Common myeloid progenitor, CD34-positive (primary cell): ENCODE measurements at regions not wholly inside any gene's neighbourhood (a gene's known extent, or its start where the extent isn't known, plus 50 kb on each side); places are given as distances from the start of the nearest gene placed in this dataset.

Experiments
- CTCF ChIA-PET: fragments of 350-600 bp; sonication (Branson Sonifier 250); formaldehyde crosslinking; loops from one replicate; lab custom pipeline; 2021; ENCODE audit warnings: antibody characterized with exemption; lab: Charles Lee
- POLR2A ChIA-PET: fragments of 350-600 bp; sonication (Branson Sonifier 250); formaldehyde crosslinking; loops from one replicate; lab custom pipeline; 2021; ENCODE audit warnings: antibody characterized with exemption; lab: Charles Lee
- DNase-seq, 3 donors: peaks; one replicate each; pipeline versions ENCODE4 v3.0.0 to v3.0.0-alpha.2; 2013
- H3K27ac ChIP-seq, 2 experiments: 1 replicate in 1 of 2; 2 replicates in 1 of 2; pipeline ENCODE4 v1.7.0; 2013; ENCODE audit warnings: inconsistent platforms in 2 of 2, low read length in 2 of 2, mild to moderate bottlenecking in 2 of 2, low read depth in 1 of 2, moderate library complexity in 1 of 2; ENCODE audit not compliant: severe bottlenecking in 2 of 2, insufficient read depth in 1 of 2, poor library complexity in 1 of 2
- H3K27me3 ChIP-seq, 5 experiments: replicated peaks in 2 of 5; 1 replicate in 3 of 5; 2 replicates in 2 of 5; pipeline versions ENCODE4 v1.6.1 to v1.7.0; 2013; ENCODE audit warnings: low read length in 4 of 5, mild to moderate bottlenecking in 2 of 5, moderate library complexity in 2 of 5, inconsistent platforms in 1 of 5; ENCODE audit not compliant: insufficient read depth in 5 of 5, control insufficient read depth in 4 of 5
- H3K36me3 ChIP-seq, 4 experiments: 1 replicate in 2 of 4; 2 replicates in 2 of 4; pipeline versions ENCODE4 v1.6.1 to v1.7.0; 2013; ENCODE audit warnings: low read length in 3 of 4, control low read depth in 1 of 4, mild to moderate bottlenecking in 1 of 4; ENCODE audit not compliant: control insufficient read depth in 4 of 4, insufficient read depth in 4 of 4
- H3K4me1 ChIP-seq, 4 experiments: 1 replicate in 3 of 4; 2 replicates in 1 of 4; pipeline versions ENCODE4 v1.6.1 to v1.7.1; 2013; ENCODE audit warnings: low read length in 3 of 4, mild to moderate bottlenecking in 3 of 4, control low read depth in 1 of 4, inconsistent platforms in 1 of 4, moderate library complexity in 1 of 4; ENCODE audit not compliant: control insufficient read depth in 4 of 4, insufficient read depth in 4 of 4; ENCODE audit errors: control extremely low read depth in 1 of 4
- H3K4me3 ChIP-seq, 7 experiments: 1 replicate in 4 of 7; 2 replicates in 3 of 7; pipeline versions ENCODE4 v1.5.1 to v1.7.0; 2013; ENCODE audit warnings: mild to moderate bottlenecking in 7 of 7, low read length in 6 of 7, moderate library complexity in 6 of 7, inconsistent platforms in 2 of 7, low read depth in 2 of 7, control low read depth in 1 of 7; ENCODE audit not compliant: insufficient read depth in 4 of 7, control insufficient read depth in 1 of 7; ENCODE audit errors: extremely low read depth in 1 of 7
- H3K9me3 ChIP-seq, 5 experiments: 1 replicate in 4 of 5; 2 replicates in 1 of 5; pipeline versions ENCODE4 v1.6.1 to v1.7.1; 2013; ENCODE audit warnings: low read length in 4 of 5, mild to moderate bottlenecking in 2 of 5, inconsistent platforms in 1 of 5, low read depth in 1 of 5, moderate library complexity in 1 of 5; ENCODE audit not compliant: control insufficient read depth in 4 of 5, insufficient read depth in 2 of 5; ENCODE audit errors: control extremely low read depth in 1 of 5
- WGBS: methylation state at CpG from one replicate; pipeline ENCODE4 v1.1.5; 2013; ENCODE audit not compliant: insufficient coverage; 5-methylcytosine and 5-hydroxymethylcytosine counted together

DNA sequence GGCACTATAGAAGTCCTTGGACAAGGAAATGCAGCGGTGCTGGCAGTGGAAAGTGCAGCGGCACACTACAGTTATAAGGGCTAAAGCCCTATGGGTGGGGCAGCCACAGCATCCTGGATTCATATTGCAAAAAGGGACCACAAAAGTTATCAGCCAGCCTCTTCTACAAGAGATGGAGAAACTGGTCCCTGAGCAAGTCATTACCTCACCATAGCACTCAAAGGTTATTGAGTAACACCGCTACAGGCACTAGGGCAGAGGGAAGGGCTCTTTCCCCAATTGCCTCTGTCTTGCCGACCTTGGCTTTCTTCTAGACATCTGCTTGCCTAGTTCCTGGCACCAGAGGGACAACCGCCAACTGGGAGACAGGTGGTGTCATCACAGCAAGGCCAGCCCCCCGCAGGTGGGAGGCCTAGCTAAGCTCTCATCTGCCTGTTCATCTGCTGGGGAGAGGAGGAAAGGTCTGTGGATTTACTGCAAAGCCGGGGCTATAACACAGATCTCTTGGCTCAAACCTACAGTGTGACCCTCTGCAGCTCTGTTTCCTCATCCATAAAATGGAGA lies 600.0 kb downstream of the BCOR start:
- H3K27ac ChIP-seq: no peak overlapping the region
- ChIA-PET CTCF (no interaction called here), POLR2A (no interaction called here)

DNA sequence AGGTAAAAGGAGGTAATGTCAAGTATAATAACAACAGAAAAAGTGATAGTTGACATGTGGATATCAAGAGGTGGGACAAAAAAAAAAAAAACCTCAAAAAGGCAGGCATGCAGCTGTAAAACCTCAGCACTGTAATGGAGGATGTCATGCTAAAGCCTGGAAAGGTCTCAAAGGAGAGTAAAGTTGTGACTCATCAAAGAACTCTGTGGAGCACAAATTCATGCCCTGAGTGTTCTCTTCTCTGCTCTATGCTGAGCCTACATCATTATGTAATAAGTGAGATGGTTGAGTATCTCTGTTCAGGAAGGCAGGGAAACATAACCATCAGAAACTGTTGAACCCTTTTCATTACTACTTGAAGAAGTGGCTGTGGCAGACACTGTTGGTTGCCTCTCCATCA lies 597.8 kb downstream of the BCOR start:
- Histone ChIP-seq H3K27me3 (no peaks in the 10 kb centered on the region), H3K4me1 (no peaks in the 10 kb centered on the region), H3K4me3 (no peak overlapping the region), H3K9me3 (no peaks in the 10 kb centered on the region), H3K27ac (no peak overlapping the region), H3K36me3 (no peaks in the 10 kb centered on the region)
- DNase-seq: no peak
- ChIA-PET POLR2A (no interaction called here), CTCF (no interaction called here)

More for the DNA sequence above, 600.0 kb downstream of the BCOR start:
- no peak for DNase-seq
- Histone ChIP-seq H3K4me3 (no peak overlapping the region), H3K27me3 (no peaks in the 10 kb centered on the region), H3K36me3 (no peaks in the 10 kb centered on the region), H3K9me3 (no peaks in the 10 kb centered on the region), H3K4me1 (peaks cover 0 to 7% (median 6%) of the 10 kb centered on the region in 4 experiments)
- 69% methylated on average over 5 of the region's 7 CpGs for WGBS

GRCh38 chrX:39501822-39502221 lies 595.9 kb downstream of the BCOR start:
- ChIA-PET CTCF (interaction anchor here (1.0 kb wide), 1 partner anchor 10 kb away, joined by 4 read pairs; no protein-coding TSS in a partner anchor), POLR2A (interaction anchor here (0.6 kb wide), 1 partner anchor 57 kb away, joined by 3 read pairs; no protein-coding TSS in a partner anchor)
- 89% methylated on average over 3 of the region's 3 CpGs for WGBS
- DNase-seq: no peak
- Histone ChIP-seq H3K9me3 (no peaks in the 10 kb centered on the region), H3K27ac (no peak overlapping the region), H3K4me1 (no peaks in the 10 kb centered on the region), H3K4me3 (no peak overlapping the region), H3K36me3 (no peaks in the 10 kb centered on the region), H3K27me3 (no peaks in the 10 kb centered on the region)

- no peak for DNase-seq
- Histone ChIP-seq H3K36me3 (no peaks in the 10 kb centered on the region), H3K27me3 (no peaks in the 10 kb centered on the region), H3K4me1 (no peaks in the 10 kb centered on the region), H3K27ac (no peak overlapping the region), H3K9me3 (no peaks in the 10 kb centered on the region), H3K4me3 (no peak overlapping the region)
- CTCF ChIA-PET: interaction anchor here (1.0 kb wide), 1 partner anchor 10 kb away, joined by 4 read pairs; no protein-coding TSS in a partner anchor
- WGBS: no CpG with 5 or more reads among the region's 3 CpGs
- POLR2A ChIA-PET: interaction anchor here (0.6 kb wide), 1 partner anchor 57 kb away, joined by 3 read pairs; no protein-coding TSS in a partner anchor
Observed at GRCh38 chrX:39502486-39502885, 595.3 kb downstream of the BCOR start.

DNA sequence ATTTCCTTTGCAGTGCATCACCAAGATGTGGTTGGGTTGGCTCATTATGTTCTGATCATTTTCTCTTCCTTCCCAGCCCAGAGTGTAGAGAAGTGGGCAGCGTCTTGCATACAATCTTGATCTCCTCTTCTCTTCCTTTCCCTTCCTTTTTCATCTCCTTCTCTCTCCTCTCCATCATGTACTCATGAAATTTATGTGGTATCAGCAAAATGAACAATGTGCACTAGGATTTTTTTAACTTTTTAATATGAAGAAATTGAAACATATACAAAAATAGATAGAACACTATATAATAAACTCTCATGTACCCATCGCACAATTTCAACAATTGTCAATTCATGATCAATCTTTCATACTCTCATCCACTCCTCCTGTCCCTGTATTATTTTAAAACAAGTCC lies 593.5 kb downstream of the BCOR start:
- Histone ChIP-seq H3K27me3 (no peaks in the 10 kb centered on the region), H3K9me3 (peaks cover 0 to 2% (median 1%) of the 10 kb centered on the region in 5 experiments), H3K4me3 (no peak overlapping the region), H3K27ac (no peak overlapping the region), H3K4me1 (no peaks in the 10 kb centered on the region), H3K36me3 (no peaks in the 10 kb centered on the region)
- ChIA-PET CTCF (no interaction called here), POLR2A (no interaction called here)
- WGBS: 80% methylated on average over 1 of the region's 2 CpGs
- no peak for DNase-seq

DNA sequence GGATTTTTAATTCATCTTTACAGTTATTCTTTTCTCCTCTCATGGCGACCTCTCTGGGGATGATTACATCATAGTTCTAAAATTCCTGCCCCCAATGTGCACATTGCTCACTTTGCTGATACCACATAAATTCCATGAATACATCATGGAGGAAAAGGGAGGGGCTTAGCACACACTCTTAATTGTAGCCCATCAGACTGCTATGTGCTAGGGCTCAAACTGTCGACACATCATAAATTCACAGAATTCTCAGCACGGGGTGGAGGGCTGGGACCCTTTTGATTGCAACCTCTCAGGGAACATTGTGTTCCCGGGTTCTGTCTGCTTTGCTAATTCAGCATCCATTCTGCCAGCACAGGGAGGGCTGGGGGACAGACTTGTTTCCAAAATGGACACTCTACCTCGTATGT lies 592.9 kb downstream of the BCOR start:
- Histone ChIP-seq H3K27ac (no peak overlapping the region), H3K9me3 (peaks cover 0 to 6% (median 1%) of the 10 kb centered on the region in 5 experiments), H3K36me3 (no peaks in the 10 kb centered on the region), H3K4me1 (no peaks in the 10 kb centered on the region), H3K27me3 (no peaks in the 10 kb centered on the region), H3K4me3 (no peak overlapping the region)
- WGBS: 73% methylated on average over 4 of the region's 5 CpGs
- CTCF ChIA-PET: no interaction called here
- no peak for DNase-seq
- POLR2A ChIA-PET: no interaction called here

DNA sequence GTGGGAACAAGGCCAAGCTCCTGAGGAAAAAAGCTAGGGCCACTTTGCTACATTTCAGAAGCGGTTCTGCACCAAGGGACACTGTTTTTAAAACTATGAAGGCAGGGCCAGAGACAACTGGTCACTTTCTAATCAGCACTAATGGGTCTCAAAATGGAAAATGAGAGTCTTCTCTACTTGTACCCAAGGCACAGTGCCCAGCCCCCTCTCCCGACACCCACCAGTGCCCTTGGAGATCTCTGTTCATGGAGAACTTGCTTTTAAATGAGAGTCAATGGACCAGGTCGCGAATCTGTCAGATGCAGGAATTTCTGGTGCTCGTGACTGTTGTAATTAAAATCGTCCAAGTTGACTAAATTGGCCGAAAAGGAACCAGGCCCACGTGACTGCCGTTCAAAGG lies 591.6 kb downstream of the BCOR start:
- H3K9me3 ChIP-seq: peaks cover 0 to 6% (median 1%) of the 10 kb centered on the region in 5 experiments
- WGBS: 81% methylated on average over 6 of the region's 9 CpGs
- H3K36me3 ChIP-seq: no peaks in the 10 kb centered on the region
- H3K27me3 ChIP-seq: no peaks in the 10 kb centered on the region
- no peak for DNase-seq
- POLR2A ChIA-PET: no interaction called here
- no peaks in the 10 kb centered on the region for H3K4me1 ChIP-seq
- no peak overlapping the region for H3K4me3 ChIP-seq
- no peak overlapping the region for H3K27ac ChIP-seq
- CTCF ChIA-PET: no interaction called here
